ENCODE measurements at regions not wholly inside any gene's neighbourhood (a gene's known extent, or its start where the extent isn't known, plus 50 kb on each side); places are given as distances from the start of the nearest gene placed in this dataset.
"Not testable (repeated sequence)": the region's sequence is repeated elsewhere in the genome, so short reads cannot be mapped to it uniquely, and the experiment has no call there.

DNA sequence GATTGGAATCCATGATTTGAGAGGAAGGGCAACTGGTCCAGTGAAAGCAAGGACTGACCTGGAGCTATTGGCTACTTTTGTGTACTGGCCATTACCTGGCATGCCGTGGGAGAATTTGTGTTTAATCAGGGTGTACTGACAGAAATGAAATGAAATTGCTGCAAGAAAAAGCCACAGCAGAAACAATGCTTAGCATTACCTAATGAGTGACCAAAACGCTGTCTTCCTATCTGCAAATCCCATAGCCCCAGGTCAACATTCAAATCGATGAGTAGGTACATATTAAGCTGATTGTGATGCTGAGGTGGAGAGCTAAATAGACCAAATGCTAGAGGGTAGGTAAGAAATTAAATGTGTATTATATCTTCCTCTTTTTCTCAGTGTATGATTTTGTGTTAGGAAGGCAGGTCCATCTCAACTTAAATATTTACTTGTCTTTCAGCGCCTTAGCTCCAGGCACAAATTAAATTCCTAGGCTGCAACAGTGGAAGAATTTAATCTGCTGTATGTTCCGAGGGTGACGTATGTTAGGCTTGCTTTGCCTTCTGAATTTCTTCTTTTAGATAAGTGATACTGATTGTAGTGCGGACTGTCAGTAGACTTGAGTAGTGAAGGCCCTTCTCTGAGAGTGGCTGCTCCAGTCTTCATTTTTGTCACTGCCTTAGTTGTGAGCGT is 331.1 kb downstream of the SV2B start:
- no peak for DNase-seq (ENCODE audit: low read depth)
- TF ChIP-seq, protein P1, sequence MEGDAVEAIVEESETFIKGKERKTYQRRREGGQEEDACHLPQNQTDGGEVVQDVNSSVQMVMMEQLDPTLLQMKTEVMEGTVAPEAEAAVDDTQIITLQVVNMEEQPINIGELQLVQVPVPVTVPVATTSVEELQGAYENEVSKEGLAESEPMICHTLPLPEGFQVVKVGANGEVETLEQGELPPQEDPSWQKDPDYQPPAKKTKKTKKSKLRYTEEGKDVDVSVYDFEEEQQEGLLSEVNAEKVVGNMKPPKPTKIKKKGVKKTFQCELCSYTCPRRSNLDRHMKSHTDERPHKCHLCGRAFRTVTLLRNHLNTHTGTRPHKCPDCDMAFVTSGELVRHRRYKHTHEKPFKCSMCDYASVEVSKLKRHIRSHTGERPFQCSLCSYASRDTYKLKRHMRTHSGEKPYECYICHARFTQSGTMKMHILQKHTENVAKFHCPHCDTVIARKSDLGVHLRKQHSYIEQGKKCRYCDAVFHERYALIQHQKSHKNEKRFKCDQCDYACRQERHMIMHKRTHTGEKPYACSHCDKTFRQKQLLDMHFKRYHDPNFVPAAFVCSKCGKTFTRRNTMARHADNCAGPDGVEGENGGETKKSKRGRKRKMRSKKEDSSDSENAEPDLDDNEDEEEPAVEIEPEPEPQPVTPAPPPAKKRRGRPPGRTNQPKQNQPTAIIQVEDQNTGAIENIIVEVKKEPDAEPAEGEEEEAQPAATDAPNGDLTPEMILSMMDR (IDR thresholded peaks at IDR 0.05; ENCODE audit: low read length, missing control alignments), result no peak
- no peak overlapping the region for H3K4me3 ChIP-seq (replicated peaks; ENCODE audit: low read depth, low read length)

DNA sequence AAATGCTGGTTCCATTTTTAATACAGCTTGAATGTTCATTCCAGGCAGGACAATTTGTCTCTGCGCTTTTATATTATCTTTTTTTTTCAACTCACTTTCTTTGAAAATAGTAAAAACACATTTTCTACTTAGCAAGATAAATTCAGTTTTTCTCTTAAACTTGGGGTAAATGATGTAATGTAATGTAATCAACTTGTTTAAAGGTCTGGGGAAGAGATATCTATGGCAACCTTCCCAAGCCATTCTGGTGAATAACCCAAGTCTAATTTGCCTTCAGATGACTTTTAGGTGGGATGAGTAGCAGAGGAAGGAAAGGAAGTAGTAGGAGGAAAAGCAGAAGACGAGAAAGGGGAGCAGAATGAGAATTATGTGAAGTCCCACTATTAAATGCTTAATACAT is 335.1 kb downstream of the SV2B start:
- no peak for DNase-seq (ENCODE audit: low read depth)

DNA sequence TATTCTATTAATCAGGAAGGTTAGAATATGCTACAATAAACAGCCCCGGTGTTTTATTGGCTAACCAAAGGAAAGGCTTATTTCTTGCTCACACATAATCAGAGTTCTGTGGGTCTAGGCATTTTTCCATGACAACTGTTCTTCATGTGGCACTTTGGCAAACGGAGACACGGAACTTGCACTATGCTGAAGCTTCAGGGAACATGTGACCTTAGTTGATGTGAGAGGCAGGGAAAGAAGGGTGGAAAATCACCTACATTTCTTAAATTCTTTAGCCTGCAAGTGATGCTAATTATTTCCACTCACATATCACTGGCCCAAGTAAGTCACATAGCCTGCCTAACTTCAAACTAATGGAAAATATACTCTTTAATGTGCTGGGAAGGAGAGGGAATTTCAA is 344.6 kb downstream of the SV2B start:
- no peak overlapping the region for H3K4me3 ChIP-seq (replicated peaks; ENCODE audit: low read depth, low read length)
- DNase-seq (ENCODE audit: low read depth), result no peak
- TF ChIP-seq, protein P1 (IDR thresholded peaks at IDR 0.05; ENCODE audit: low read length, missing control alignments), result no peak

More for the DNA sequence above, 335.1 kb downstream of the SV2B start:
- TF ChIP-seq, protein P1 (IDR thresholded peaks at IDR 0.05; ENCODE audit: low read length, missing control alignments), result no peak
- no peak overlapping the region for H3K4me3 ChIP-seq (replicated peaks; ENCODE audit: low read depth, low read length)

DNA sequence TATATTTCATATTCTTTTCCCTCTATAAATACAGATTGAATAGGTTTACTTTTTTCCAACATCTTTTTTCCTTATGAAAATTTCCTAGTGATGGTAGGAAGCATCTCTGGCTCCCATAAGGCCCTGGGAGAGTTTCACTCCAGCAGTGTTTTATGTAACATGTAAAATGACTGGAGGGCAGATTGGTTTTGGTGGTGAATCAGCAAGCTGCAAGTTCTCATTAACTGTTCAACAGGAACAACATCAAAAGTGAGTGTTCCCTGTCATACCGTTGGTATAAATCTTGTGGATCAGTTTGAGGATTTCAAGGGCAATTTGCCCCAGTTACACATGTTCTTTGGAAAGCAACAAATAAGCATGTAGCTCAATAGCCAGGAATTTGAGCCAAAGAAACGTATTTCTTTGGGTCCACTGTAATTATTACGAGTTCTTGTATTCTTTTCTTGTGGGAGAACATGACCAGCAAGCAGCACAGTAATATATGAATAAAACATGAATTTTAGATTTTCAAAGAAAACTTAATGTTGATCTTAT is 345.7 kb downstream of the SV2B start:
- H3K4me3 ChIP-seq (replicated peaks; ENCODE audit: low read depth, low read length), result no peak overlapping the region
- no peak for DNase-seq (ENCODE audit: low read depth)
- TF ChIP-seq, protein P1 (IDR thresholded peaks at IDR 0.05; ENCODE audit: low read length, missing control alignments), result no peak

DNA sequence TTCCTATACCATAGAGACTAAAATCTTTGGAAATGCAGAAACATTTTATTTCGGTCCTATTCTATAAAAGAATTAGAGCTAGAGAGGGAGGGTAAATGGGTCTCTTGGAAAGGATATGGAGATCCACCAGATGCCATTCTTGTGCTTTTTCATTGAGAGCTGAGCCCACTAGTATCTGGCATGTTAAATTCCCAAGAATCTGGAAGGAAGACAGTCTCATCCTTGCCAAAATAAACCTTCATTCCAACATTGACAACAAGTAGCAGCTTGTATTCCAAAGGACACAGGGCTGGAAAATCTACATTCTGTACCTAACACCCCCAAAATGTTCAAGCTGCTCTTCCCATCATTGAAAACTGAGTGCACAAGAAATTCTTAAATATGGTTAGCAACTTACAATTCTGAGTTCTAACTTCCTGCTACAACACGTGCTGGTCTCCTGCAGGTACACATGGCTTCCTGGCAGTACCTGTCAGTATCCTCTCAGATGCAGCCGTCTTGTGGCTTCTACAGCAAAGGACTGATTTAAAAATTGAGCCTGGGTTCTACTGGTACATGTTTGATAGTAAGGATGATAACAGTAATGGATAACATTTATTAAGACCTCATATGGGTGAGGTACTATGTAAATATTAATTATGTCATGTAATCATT is 348.1 kb downstream of the SV2B start:
- TF ChIP-seq, protein P1 (IDR thresholded peaks at IDR 0.05; ENCODE audit: low read length, missing control alignments), result no peak
- no peak for DNase-seq (ENCODE audit: low read depth)
- H3K4me3 ChIP-seq (replicated peaks; ENCODE audit: low read depth, low read length), result no peak overlapping the region

DNA sequence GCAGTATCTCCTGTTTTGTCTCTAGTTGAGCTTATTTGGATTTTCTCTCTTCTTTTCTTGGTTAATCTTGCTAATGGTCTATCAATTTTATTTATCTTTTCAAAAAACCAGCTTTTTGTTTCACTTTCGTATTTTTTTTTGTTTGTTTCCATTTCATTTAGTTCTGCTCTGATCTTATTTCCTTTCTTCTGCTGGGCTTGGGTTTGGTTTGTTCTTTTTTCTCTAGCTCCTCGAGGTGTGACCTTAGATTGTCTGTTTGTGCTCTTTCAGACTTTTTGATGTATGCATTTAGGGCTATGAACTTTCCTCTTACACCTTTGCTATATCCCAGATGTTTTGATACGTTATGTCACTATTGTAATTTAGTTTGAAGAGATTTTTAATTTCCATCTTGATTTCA is 353.3 kb downstream of the SV2B start:
- DNase-seq (ENCODE audit: low read depth); H3K4me3 ChIP-seq (replicated peaks; ENCODE audit: low read depth, low read length): not testable (repeated sequence)

DNA sequence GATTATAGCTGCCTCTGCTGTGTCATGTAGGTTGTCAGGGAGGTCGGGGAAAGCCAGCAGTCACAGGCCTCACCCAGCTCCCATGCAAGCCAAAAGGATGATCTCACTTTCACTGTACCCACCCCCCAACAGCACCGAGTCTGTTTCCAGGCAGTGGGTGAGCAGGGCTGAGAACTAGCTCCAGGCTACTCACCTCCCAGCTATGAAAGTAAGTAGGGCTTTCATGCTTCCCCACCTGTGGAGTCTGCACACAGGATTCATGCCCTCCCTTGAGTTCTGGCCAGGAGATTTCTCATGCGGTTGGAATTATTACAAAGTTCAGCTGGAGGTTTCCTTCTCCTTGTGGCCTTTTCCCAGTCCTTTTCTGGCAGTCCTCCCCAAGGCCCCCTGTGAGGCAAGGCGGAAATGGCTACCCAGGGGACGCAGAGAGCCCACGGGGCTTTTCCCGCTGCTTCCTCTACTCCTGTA is 356.2 kb downstream of the SV2B start:
- TF ChIP-seq, protein P1 (IDR thresholded peaks at IDR 0.05; ENCODE audit: low read length, missing control alignments), result no peak
- no peak overlapping the region for H3K4me3 ChIP-seq (replicated peaks; ENCODE audit: low read depth, low read length)
- no peak for DNase-seq (ENCODE audit: low read depth)

Data from fibroblast of pulmonary artery (primary cell).